Adrenal gland (tissue), 9 donors: ENCODE measurements at regions not wholly inside any gene's neighbourhood (a gene's known extent, or its start where the extent isn't known, plus 50 kb on each side); places are given as distances from the start of the nearest gene placed in this dataset.

ENCODE experiments used
- DNase-seq, 7 donors: peaks; one replicate each; pipeline ENCODE4 v3.0.0-alpha.2; 2019 to 2020
- H3K27ac ChIP-seq, 5 donors: fragments of 200-600 bp; sonication (generic) in 4 of 5; 1 replicate in 3 of 5; 2 replicates in 2 of 5; pipeline versions ENCODE4 v1.5.1 to v1.8.0; 2016 to 2020; ENCODE audit warnings: mild to moderate bottlenecking in 1 of 5
- H3K27me3 ChIP-seq: fragments of 200-600 bp; 2 replicates; pipeline ENCODE4 v1.8.0; 2021
- H3K36me3 ChIP-seq, 2 donors: fragments of 200-600 bp; replicated peaks in 1 of 2; 1 replicate in 1 of 2; 2 replicates in 1 of 2; pipeline versions ENCODE4 v1.5.1 to v1.8.0; 2018 to 2022
- H3K4me1 ChIP-seq, 2 donors: fragments of 200-600 bp; replicated peaks in 1 of 2; 1 replicate in 1 of 2; 2 replicates in 1 of 2; pipeline versions ENCODE4 v1.5.1 to v1.8.0; 2018 to 2021
- H3K4me3 ChIP-seq, 4 donors: fragments of 200-600 bp; sonication (generic) in 3 of 4; one replicate each; pipeline ENCODE4 v1.5.1; 2016 to 2018
- H3K9me3 ChIP-seq, 3 donors: fragments of 200-600 bp; sonication (generic) in 1 of 3; replicated peaks in 1 of 3; 1 replicate in 2 of 3; 2 replicates in 1 of 3; pipeline versions ENCODE4 v1.5.1 to v1.8.0; 2016 to 2021
- CTCF ChIP-seq, 6 experiments: fragments of 450-650 bp in 4 of 6; fragments of 200-600 bp in 2 of 6; sonication (generic) in 1 of 6; IDR thresholded peaks; 1 replicate in 5 of 6; 2 replicates in 1 of 6; pipeline versions ENCODE4 v1.5.1 to v1.8.0; 2016 to 2021; ENCODE audit warnings: antibody characterized with exemption in 6 of 6, mild to moderate bottlenecking in 2 of 6, moderate library complexity in 1 of 6
- POLR2A ChIP-seq, 2 donors: fragments of 450-650 bp; IDR thresholded peaks; one replicate each; pipeline ENCODE4 v1.6.1; 2017; ENCODE audit warnings: antibody characterized with exemption in 2 of 2, mild to moderate bottlenecking in 2 of 2, moderate library complexity in 1 of 2
- WGBS, 4 donors: extraction: QIAGEN DNeasy Blood & Tissue Kit in 2 of 4; methylation state at CpG; one replicate each; pipeline versions ENCODE4 v1.1.5 to v1.1.7; 2013 to 2017; 5-methylcytosine and 5-hydroxymethylcytosine counted together
- intact Hi-C, 2 donors: fragments of 100-400 bp; cut with DNase I; formaldehyde crosslinking; loops; one replicate each; pipeline versions ENCODE4 v1.14.1 to v1.15.0; 2022 to 2023
- donor health status: healthy with polysubstance abuse.
- donor health status: Bipolar disorder and iron deficiency.
- donor health status: DM: yes; HTN: yes; CAD: no.
- donor health status: DM: no; HTN: no; CAD: no.
- donor health status: DM: no; HTN: no; CAD: no.

GRCh38 chr14:97788846-97789526, 991.8 kb downstream of the VRK1 start:
- intact Hi-C loops: no loop called here
- no peak for DNase-seq
- Histone ChIP-seq H3K9me3 (no peaks in the 10 kb centered on the region), H3K27ac (no peak overlapping the region), H3K36me3 (no peaks in the 10 kb centered on the region), H3K27me3 (no peaks in the 10 kb centered on the region), H3K4me3 (no peak overlapping the region), H3K4me1 (no peaks in the 10 kb centered on the region)
- 90 to 94% (median 91%) methylated on average over 7 of the region's 7 CpGs for WGBS, 4 donors
- TF ChIP-seq CTCF (IDR thresholded peaks at IDR 0.05) (no peak), POLR2A (IDR thresholded peaks at IDR 0.05) (no peak)

- Histone ChIP-seq H3K4me3 (no peak overlapping the region), H3K4me1 (no peaks in the 10 kb centered on the region), H3K27me3 (peaks cover 2% of the 10 kb centered on the region), H3K36me3 (no peaks in the 10 kb centered on the region), H3K9me3 (no peaks in the 10 kb centered on the region), H3K27ac (no peak overlapping the region)
- intact Hi-C loops: no loop called here
- 67 to 78% (median 71%) methylated on average over 6 of the region's 6 CpGs for WGBS, 4 donors
- no peak for DNase-seq
- no peak for TF ChIP-seq POLR2A (IDR thresholded peaks at IDR 0.05)
- TF ChIP-seq CTCF (IDR thresholded peaks at IDR 0.05): no peak
Measured at GRCh38 chr14:97791072-97791471, 993.9 kb downstream of the VRK1 start.

GRCh38 chr14:97791906-97792305, 994.7 kb downstream of the VRK1 start:
- intact Hi-C loops: no loop called here
- Histone ChIP-seq H3K36me3 (no peaks in the 10 kb centered on the region), H3K9me3 (no peaks in the 10 kb centered on the region), H3K27ac (no peak overlapping the region), H3K4me3 (no peak overlapping the region), H3K27me3 (peaks cover 2% of the 10 kb centered on the region), H3K4me1 (no peaks in the 10 kb centered on the region)
- no peak for DNase-seq
- TF ChIP-seq POLR2A (IDR thresholded peaks at IDR 0.05) (no peak), CTCF (IDR thresholded peaks at IDR 0.05) (no peak)
- 90 to 93% (median 91%) methylated on average over 8 of the region's 8 CpGs for WGBS, 4 donors

- no peaks in the 10 kb centered on the region for H3K36me3 ChIP-seq
- DNase-seq: no peak
- WGBS, 4 donors: 54 to 60% (median 57%) methylated on average over 3 to 5 of the region's 5 CpGs
- intact Hi-C loops: no loop called here
- no peaks in the 10 kb centered on the region for H3K4me1 ChIP-seq
- peaks cover 2% of the 10 kb centered on the region for H3K27me3 ChIP-seq
- H3K9me3 ChIP-seq: no peaks in the 10 kb centered on the region
- no peak overlapping the region for H3K4me3 ChIP-seq
- H3K27ac ChIP-seq: no peak overlapping the region
- TF ChIP-seq CTCF (IDR thresholded peaks at IDR 0.05) (no peak), POLR2A (IDR thresholded peaks at IDR 0.05) (no peak)
Measured at GRCh38 chr14:97796511-97796910, 999.3 kb downstream of the VRK1 start.
